GM19240 (cell line): ENCODE measurements at regions not wholly inside any gene's neighbourhood (a gene's known extent, or its start where the extent isn't known, plus 50 kb on each side); places are given as distances from the start of the nearest gene placed in this dataset.

Experiments
- DNase-seq: peaks from one replicate; pipeline ENCODE4 v3.0.0; 2011; ENCODE audit warnings: low spot score; ENCODE audit not compliant: insufficient read length

DNA sequence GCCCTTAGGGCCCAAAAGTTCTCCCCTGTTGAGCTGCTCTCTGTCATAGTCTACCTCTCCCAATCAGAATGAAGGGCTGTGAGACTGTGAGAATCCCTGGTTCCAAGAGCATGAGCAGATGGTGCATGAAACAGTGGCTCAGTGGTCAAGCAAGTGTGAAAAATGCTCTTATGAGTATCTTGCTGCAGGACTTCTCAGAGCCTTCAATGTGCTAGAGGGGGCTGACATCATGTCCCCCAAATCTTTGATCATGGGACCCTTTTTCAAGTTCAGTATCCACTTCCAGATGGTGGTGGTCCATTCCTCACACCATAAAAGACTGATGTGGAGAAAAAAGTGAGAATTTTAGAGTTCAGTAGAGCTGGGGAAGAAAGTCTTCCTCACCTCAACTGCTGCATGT, 265.3 kb upstream of the HABP2 start:
- DNase-seq: no peak

DNA sequence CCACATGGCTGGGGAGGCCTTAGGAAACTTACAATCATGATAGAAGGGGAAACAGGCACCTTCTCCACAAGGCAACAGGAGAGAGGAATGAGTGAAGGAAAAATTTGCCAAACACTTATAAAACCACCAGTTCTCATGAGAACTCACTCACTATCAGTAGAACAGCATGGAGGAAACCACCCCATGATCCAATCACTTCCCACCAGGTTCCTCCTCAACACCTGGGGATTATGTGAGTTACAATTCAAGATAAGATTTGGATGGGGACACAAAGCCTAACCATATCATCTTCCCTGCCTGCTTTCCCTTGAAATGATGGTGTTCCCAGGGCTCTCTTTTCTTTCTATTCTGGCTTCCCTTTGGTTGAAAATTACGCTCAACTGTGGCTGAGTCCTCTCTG, 262.7 kb upstream of the HABP2 start:
- no peak for DNase-seq

DNA sequence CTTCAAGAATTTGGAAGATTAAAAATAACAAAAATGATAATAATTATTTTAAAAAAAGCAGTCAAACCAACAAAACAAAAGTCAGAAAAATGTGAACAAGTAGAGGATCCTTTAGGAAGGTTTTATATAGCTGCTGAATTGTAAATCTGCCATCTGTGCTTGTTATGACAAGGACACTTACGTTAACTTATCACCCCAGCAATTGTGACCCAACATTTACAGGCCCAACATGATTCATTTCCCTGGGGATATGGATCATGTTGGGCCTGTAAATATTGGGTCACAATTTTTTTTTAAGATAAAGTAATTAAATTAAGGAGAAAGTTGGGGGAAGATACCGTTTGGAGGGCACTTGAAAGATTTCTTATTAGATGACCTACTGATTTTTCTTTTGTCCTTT, 261.4 kb upstream of the HABP2 start:
- no peak for DNase-seq

DNA sequence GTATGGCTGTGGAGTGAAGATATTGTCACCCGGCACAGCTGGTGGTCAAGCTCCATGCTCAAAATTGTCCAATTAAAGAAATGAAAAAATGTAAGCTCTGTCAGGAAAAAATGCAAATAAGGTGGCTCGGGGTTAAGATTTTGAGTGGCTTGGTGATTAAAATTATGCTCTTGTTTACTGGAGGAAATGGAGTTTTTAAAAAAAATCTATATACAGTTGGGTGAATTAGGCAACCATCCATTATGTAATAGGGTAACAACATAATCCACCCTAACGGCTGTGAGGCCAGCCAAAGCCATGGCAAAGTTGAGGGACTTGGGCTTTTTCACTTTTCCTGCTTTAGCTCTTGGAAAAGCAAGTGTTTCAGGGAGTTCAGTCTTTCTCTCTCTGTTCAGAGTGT, 260.8 kb upstream of the HABP2 start:
- DNase-seq: no peak

DNA sequence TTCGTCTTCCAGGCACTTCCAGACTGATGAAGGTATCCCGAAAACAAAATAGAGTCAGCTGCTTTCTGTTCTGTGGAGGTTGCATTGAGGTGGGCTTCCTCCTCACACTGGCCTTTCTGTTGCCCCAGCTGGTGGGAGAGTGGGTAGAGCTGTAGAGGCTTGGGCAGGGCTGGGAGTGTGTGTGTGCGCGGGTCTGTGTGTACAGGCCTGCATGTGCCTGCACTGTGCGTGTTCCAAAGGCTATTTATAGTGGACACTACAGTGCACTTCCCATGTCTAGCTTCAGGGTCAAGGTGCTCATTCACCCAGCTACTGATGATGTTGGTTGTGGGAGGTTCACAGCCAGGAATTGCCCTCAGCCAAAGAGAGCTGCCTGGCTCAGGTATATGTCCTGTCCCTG, 260.1 kb upstream of the HABP2 start:
- no peak for DNase-seq

DNA sequence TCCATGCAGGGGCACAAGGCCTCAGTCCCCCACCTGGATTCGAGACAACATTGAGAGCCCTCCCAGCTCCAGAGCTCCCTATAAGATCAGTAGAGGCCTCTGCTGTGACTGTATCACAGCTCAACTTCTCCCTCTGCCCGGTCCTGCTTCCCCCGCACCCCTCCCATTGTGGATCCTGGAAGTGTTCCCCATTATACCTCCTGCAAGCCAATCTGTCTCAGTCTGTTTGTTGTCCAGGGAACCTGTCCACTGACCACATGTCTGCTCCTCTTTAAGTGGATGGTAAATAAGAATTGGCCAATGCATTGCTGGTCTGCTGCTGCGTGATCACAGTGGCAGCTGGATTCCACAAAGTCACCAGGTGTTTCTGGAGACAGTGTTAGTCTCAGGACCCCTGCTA, 259.7 kb upstream of the HABP2 start:
- no peak for DNase-seq

DNA sequence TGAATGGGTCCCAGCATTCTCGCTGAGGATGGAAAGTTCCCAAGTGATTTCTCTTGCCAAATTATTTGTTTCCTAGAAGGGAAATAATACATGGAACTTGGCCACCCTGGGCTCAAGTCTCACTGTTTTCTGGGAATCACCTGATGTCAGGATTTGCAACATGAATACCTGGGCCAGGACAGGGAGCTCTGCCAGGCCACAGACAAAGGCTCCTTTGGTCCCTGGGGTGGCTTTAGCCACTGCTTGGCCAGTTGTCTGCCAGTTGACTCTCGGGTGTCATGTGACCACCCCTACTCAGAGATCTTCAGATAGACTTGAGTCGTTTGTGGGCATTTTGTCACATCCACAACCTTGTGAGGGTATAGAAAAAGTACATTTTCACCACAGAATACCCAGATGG, 258.0 kb upstream of the HABP2 start:
- no peak for DNase-seq

DNA sequence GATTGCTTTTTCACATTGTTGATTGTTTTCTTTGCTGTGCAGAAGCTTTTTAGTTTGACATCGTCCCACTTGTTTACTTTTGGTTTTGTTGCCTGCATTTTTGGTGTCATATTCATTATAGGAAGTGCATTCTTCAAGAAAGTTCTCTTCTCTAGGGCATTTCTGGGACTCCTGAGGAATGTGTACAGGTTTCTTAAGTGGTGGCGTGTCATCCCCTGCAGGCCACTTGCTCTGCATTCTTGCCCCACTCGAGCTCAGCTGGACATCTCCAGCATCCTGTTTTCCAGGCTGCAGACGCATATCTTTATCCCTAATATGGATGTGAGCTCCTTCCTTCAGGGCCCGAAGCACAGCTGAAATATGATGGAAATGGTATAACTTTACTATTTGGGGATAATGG, 255.6 kb upstream of the HABP2 start:
- no peak for DNase-seq

DNA sequence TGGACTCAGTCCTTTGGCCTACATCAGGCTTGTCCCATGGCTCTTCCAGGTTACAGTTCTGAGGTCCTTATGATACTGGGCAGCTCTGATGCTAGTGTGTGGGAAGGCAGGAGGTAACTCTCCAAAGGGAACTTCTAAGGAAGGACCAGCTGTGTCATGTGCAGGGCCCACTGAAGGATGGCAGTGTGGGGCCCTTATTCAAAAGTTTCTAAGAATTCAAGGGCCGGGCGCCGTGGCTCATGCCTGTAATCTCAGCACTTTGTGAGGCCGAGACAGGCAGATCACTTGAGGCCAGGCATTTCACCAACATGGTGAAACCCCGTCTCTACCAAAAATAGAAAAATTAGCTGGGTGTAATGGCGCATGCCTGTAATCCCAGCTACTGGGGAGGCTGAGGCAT, 254.2 kb upstream of the HABP2 start:
- no peak for DNase-seq

DNA sequence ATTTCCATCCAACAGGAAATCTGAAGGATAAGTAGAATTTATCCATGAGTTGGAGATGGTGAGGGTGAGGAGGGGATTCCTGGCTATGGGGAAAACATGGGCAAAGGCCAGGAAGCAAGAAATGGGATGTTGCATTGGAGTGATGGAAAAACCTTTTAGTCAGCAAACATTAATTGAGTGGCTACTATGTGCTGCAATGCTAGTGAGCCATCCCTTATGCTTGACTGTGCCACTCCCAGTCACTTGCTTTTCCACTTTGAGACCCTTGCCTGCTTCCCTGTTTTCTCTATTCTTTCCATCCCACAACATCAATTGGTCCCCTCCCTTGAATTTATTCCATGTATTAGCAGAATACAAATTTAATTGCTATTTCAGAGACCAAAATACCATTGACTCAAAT, 252.7 kb upstream of the HABP2 start:
- no peak for DNase-seq

DNA sequence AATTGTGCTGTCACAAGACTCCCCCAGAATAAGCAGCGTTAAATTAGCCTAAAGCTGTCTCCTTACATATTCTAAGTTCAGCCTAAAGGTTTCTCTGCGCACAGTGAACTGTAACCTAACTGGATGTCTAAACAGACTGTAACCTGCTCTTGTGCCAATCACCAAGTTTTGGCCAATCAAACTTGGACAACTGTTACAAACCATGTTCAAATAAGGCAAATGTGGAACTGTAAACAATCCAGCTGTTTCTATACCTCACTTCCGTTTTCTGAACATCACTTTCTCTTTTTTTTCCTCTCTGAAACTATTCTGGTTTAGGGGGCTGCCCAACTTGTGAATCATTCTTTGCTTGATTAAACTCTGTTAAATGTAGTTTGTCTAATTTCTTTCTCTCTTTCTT, 252.2 kb upstream of the HABP2 start:
- no peak for DNase-seq

DNA sequence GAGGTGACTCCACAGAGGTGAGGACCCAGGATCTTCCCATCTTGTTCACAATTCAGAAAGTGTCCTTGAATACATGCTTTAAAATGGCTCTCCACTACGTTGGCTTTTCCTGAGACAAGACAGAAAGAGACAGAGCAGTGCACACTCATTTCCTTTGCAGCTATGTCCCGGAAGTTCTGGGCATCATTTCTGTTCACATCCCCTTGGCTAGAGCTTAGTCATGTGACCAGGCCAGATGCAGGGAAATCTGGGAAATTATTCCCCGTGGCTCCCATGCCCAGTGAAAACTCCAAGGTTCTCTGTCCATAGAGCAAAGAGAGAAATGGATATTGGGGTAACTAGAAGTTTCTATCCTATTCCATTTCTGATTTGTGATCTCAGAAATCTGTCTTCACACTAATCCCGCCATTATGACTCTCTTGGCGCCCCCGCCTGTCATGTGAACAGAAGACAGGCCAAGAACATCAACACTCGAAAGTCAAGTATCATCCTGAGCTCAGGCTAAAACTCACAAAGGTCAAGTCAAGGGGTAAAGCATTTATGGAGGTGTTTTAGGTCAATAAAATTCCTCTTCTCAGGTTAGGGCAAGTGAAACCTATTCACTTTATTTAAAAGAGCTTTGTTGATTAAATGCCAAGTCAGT, 251.4 kb upstream of the HABP2 start:
- no peak for DNase-seq

DNA sequence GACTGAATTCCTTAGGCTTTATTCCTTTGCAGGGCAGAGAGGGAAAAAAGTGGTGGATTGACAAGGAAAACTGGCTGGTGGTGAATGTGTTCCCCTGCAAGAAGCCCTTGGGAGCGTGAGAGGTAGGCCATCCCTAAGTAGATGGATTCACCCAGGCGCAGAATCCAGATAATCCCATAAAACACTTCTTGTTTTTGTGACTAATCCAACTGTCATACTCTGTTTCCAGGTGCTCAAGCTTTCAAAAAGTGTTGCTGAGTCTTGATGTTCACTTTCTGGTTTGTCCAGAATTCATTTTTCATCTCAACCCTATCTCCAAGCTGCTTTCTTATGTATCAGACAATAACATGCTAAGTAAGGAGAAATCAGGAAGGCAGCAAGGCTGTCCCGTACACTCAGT, 250.8 kb upstream of the HABP2 start:
- no peak for DNase-seq

DNA sequence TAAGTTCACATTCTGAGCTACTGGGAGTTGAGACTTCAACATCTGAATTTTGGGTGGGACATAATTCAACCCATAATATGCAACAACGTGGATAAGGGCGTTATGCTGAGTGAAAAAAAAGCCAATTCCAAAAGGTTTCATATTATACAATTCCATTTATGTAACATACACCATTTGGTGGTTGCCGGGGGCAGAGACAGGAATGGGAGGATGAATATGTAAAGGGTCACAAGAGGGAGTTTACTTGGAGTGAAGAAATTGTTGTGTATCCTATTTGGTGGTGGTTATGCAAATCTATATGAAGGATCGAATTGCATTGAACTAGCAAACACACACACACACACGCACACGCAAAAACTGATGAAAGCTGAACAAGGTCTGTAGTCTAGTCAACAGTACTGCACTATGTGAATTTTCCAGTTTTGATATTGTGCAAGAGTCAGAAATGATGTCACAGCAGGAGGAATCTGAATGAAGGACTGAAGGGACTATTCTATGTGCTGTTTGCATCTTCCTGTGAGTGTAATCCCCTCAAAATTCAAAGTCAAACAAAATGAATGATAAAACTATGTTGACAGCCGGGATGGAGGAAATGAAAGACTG, 249.2 kb upstream of the HABP2 start:
- no peak for DNase-seq

DNA sequence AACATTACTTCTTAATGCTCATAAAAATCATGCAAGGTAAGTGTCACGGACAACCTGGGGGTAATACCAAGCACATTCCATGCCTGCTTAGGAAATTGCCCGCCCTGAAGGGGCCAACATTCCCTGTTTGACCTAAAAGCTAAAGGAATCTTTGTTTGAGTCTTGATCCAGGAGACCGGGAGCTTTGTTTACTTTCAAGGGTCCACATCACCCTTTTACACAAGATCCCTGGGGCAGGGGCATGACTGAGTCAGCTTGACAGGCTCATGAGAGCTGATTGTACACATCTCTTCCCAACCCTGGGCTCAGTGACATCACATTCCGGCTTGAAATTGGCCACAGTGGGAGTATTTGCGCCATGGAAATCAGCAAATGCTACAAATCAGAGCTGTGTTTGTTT, 248.1 kb upstream of the HABP2 start:
- DNase-seq: no peak

DNA sequence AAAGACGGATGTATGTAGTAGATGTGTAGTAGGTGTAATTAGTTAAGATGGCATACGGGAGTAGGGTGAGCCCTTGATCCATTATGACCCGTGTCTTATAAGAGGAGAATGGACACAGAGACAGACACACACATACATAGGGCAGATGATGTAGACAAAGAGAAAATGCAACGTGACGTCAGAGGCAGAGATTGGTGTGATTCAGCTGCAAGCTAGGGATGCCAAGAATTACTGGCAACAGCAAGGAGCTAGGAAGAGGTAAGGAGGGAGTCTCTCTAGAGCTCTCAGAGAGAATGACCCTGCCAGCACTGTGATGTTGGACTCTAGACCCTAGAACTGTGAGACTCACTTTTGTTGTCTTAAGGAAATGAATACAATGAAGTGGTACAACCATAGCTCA, 247.0 kb upstream of the HABP2 start:
- DNase-seq: no peak

DNA sequence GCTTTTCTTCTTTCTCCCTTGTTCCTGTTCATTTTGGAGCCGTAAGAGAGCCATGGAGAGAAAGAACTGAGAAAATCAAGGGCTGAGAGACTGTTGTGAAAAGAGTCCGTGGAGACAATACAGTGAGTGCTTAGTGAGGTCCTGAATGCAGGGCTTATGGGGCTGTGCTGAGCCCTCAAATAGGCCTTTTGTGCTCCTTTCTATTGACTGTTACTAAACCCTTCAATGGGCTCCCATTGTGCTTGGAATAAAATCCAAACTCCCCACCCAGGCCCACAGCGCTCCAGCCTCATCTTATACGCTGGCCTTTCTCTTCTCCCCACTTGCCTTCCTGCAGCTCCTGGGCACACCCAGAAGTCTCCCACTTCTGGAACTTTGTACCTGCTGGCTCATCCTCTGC, 243.1 kb upstream of the HABP2 start:
- no peak for DNase-seq

DNA sequence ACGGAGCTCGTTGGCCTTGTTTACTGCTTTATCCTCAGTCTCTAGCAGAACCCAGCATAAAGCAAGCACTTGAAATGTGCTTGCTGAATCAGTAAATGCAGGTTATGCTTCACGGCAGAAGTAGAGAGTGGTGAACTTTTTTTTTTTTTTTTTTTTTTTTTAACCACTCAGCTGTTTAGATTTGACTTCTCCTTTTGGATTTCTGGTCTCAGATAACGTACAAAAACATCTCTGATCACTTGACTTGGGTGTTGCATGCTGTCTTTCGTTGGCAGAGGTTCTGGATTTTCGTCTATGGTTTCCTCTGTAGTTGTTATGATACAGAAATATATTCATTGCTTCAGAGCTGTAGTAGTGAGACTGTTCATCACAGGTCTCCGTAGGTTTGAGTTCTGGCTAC, 242.5 kb upstream of the HABP2 start:
- no peak for DNase-seq

DNA sequence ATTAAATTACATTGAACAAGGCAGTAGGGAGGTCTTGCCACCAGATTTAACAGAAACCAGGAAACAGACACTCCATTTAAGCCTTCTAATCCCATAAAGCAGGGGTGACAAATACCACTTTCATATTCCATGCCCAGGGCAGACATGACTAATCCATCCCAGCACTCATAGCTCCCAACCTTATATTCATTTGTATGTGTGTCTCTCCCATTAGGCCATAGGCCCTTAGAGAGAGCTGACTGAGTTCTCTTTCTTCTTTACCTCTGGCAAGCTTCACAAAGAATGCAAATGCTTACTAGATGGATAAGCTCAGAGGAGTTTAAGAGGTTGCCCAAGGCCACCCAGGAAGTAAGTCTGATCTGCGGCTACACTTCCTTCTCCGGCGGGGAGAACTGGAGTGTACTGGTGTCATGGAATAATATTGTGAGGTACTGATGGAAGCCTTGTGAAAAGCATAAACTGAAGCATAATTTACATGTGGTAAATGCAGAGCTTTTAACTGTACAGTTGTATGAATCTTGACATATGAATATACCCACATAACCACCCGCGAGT, 239.7 kb upstream of the HABP2 start:
- DNase-seq: no peak

DNA sequence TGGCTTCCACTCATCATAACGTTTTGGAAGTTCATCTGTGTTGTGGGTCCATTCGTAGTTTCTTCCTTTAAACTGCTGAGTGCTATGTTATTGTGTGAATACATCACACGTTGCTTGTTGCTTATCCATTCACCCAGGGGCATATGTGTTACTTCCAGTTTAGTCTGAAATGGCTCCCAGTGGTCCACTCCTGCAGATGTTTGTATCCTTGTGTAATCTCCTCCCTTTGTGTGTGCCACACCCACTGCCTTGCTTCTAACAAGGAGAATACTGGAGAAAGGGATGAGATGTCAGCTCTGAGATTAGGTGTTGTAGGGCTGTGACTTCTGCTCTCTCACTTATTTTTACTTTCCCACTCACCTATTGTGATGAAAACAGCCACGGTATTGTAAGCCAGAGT, 239.1 kb upstream of the HABP2 start:
- no peak for DNase-seq

DNA sequence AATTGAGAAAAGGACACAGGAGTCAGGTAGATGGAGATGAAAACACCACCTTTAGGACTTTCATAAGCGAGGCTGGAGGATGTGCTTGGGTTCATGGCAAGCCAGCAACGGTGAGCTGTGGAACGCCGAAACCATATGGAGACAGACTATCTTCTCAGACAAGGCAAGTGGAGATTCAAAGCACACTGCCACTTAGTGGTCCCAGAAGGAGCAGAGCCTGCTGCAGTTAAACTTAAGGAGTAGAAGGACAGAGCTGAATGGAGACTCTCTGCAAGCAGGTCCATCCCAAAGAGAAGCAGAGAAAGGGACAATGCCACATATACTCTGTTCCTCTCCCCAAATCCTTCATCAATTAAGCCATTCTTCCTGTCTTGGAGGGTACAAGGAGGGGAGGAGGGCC, 236.3 kb upstream of the HABP2 start:
- DNase-seq: no peak

DNA sequence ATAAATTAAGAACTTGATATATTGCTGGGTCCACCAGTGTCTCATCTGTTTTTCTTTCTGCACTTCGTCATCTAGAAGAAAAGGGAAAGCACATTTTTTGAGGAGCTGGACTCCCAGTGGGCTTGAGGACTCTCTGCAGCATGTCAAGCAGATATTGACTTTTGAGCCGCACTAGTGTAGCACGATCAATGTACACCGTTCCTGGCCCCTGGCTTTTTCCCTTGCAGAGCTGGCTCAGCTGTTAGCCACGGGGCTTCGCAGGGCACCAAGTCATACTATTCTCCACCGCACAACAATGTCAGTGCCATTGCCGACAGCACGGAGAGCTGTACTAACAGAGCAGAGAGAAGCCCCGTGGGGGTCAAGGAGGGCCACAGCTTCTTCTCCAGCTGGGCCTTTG, 235.4 kb upstream of the HABP2 start:
- DNase-seq: no peak

DNA sequence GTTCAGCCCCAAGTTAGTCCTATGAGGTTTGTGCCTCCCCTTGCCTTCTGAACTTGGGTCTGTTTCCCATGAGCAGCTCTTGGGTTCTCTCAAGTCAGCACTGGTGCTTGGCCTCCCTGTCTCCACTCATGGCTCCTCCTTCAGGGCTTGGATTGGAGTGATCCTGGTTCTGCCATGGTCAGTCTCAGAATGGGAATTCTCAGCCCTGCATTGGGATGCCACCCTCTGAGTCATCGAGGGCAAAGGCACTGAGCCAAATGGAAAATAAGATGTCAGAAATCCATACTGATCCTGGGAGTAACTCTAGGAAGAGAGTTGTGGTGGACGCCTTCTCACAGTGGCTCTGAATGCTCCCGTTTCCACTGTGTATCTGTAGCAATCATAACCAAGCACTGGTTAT, 233.4 kb upstream of the HABP2 start:
- DNase-seq: no peak

DNA sequence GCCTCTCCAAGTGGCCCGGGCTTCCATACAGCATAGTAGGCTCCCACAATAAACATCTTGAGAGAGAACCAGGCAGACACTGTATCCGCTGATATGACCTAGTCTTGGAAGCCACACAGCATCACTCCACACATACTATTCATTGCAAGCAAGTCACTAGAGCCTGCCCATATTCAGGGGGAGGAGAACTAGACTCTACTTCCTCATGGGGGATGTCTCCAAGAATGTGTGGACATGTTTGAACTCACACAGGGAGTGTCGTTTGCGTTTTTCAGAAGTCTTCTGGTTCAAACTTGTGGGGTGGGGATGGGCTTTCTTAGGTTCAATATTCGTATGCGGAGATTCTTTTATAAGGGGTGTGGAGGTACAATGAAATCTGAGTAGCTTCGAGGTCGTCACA, 232.6 kb upstream of the HABP2 start:
- DNase-seq: no peak
